Head of caudate nucleus (tissue), 42 donors: ENCODE measurements at regions not wholly inside any gene's neighbourhood (a gene's known extent, or its start where the extent isn't known, plus 50 kb on each side); places are given as distances from the start of the nearest gene placed in this dataset.
"Not testable (repeated sequence)": the region's sequence is repeated elsewhere in the genome, so short reads cannot be mapped to it uniquely, and the experiment has no call there.

Experiments used
- DNase-seq, 42 donors: peaks; one replicate each; pipeline versions ENCODE4 v3.0.0 to v3.0.0-alpha.2; 2020 to 2021; ENCODE audit warnings: mixed read lengths in 7 of 42
- intact Hi-C: fragments of 100-400 bp; cut with DNase I; formaldehyde crosslinking; loops from one replicate; pipeline ENCODE4 v1.15.0; 2022

DNA sequence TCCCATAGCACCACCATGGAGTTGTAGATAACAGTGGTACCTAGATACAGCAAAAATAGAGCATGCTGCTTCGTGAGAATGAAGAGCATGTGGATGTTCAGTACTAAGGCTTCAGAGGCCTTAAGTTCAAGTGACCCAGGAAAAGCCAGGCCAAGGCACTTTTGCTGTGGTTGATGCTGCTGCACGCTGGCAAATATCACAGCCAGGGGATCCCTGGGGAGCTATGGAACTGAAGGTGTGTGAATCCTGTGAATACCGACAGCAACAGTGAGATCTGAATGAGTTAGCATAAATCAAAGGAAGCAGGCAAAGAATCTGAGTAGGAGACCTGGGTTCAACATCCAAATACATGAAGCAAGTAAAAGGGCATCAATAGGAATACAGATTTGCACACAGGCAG, 158.6 kb upstream of the THUMPD2 start:
- peak in 3 of 42 donors; percentile 10 to 16 (median 11) for DNase-seq
- intact Hi-C loops = no loop called here

- intact Hi-C loops = no loop called here
- DNase-seq = no peak
These were observed 155.8 kb upstream of the THUMPD2 start for GRCh38 chr2:39934851-39935250.

GRCh38 chr2:39933196-39933595, 154.1 kb upstream of the THUMPD2 start:
- no peak for DNase-seq
- intact Hi-C loops = no loop called here

GRCh38 chr2:39932198-39932597, 153.1 kb upstream of the THUMPD2 start:
- no peak for DNase-seq
- intact Hi-C loops = no loop called here

- intact Hi-C loops = no loop called here
- no peak for DNase-seq
These were observed 151.3 kb upstream of the THUMPD2 start for GRCh38 chr2:39930175-39930917.

GRCh38 chr2:39929531-39929930, 150.5 kb upstream of the THUMPD2 start:
- DNase-seq = no peak
- intact Hi-C loops = no loop called here

DNA sequence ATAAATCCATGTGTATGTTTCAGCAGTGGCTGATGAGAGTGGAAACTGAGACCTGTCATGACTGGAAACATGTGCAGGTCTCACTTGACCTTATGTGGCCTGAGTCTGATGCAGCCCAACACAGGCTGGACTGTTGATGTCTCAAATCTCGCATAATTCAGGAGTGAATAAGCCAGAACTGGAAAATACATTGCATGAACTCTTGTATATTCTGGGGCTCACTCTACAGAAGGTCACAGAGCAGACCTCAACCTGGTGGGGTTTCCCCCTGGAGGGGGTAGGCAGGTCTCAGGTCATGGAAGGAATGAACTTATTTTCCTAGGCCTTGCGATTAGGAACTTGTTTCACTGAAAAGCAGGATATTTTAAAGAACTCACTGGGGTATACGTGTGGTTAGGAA, 146.3 kb upstream of the THUMPD2 start:
- no peak for DNase-seq
- intact Hi-C loops = no loop called here

- DNase-seq = no peak
- intact Hi-C loops = no loop called here
These were observed 144.4 kb upstream of the THUMPD2 start for GRCh38 chr2:39923455-39923854.

- intact Hi-C loops = no loop called here
- no peak for DNase-seq
These were observed 143.8 kb upstream of the THUMPD2 start for GRCh38 chr2:39922679-39923405.

DNA sequence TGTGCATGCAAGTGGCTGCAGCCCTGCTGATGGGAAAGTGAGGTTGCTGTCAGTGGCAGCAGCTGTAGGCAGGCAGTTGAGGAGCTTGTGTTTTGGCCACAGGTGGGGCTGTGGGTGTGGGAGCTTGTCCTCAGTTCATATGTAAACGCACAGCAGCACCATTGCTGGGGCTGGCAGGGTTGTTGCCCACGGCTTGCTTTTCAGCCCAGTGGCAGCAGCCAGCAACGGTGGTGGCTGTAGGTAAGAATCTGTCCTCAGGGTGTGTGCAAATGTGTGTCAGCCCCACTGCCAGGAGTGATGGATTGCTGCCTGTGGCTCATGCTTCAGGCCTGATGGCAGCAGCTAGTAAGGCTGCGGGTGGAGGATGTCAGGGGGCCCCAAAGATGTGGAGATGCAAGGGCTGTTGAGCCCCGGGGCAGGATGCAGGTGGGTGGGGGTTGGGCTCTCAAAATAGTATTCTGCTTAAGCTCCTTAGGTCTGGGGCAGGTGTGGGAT, 141.3 kb upstream of the THUMPD2 start:
- intact Hi-C loops = no loop called here
- DNase-seq = no peak

DNA sequence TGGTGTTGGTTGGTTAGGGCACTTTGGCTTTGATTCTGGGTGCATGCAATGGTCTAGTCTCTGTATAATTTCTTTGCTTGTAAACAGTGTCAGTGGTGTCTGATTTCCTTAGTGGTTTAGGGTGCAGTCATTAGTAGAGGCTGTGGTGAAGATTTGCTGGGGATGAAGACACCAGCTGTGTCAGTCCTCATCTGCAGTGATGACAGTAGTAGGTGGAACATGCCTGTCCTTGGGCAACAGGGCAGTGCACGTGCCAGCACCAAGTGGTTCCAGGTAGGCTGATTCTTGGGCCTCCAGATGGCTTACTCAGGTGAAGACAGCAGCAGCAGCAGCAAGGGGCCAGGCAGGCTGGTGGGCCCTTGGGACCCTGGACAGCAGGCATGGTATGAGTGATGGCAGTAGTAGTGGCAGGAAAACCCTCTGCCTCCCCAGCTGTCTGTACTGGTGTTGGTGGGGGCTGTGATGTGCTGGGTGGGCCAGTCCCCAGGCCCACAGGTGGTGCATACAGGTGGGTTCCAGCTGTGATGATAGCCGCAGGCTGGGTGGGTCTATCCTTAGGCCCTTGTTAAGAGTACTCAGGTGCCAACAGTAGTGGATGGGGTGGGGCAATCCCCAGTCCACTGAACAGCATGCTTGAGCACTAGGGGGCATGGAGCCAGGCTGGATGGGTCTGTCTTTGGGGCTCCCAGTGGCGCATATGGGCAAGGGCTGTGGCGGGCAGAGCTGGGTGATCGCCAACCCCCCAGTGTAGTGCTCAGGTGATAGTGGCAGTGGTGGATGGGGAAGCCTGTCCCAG, 140.7 kb upstream of the THUMPD2 start:
- intact Hi-C loops = loop anchor here (10.0 kb wide), 1 partner anchor 1855 kb away; no protein-coding TSS in a partner anchor
- DNase-seq = no peak

DNA sequence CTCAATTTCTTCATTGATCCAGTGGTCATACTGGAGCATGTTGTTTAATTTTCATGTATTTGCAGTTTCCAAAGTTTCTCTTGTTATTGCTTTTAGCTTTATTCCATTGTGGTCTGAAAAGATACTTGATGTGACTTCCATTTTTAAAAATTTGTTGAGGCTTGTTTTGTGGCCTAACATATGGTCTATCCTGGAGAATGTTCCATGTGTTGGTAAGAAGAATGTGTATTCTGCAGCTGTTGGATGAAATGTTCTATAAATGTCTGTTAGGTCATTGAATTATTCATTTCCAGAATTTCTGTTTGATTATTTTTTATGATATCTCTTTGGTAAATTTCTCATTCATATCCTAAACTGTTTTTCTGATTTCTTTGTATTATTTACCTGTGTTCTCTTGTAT, 139.8 kb upstream of the THUMPD2 start:
- intact Hi-C loops = loop anchor here (10.0 kb wide), 1 partner anchor 1856 kb away; no protein-coding TSS in a partner anchor

GRCh38 chr2:39917371-39917770, 138.3 kb upstream of the THUMPD2 start:
- intact Hi-C loops = loop anchor here (10.0 kb wide), 1 partner anchor 1857 kb away; no protein-coding TSS in a partner anchor
- not testable (repeated sequence) for DNase-seq

More for the DNA sequence above, 139.8 kb upstream of the THUMPD2 start:
- no peak for DNase-seq

DNA sequence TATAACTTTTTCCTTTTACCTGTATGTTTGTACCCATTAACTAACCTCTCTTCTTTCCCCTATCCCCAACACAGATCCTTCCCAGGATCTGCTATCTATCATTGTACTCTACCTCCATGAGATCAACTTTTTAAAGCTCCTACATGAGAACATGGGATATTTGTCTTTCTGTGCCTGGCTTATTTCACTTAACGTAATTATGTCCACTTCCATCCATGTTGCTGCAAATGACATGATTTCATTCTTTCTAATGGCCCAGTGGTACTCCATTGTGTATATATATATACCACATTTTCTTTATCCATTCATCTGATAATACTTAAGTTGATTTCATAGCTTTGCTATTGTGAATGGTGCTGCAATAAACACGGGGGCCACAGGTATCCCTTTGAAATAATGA, 135.9 kb upstream of the THUMPD2 start:
- DNase-seq = no peak
- intact Hi-C loops = loop anchor here (10.0 kb wide), 1 partner anchor 1860 kb away; no protein-coding TSS in a partner anchor

DNA sequence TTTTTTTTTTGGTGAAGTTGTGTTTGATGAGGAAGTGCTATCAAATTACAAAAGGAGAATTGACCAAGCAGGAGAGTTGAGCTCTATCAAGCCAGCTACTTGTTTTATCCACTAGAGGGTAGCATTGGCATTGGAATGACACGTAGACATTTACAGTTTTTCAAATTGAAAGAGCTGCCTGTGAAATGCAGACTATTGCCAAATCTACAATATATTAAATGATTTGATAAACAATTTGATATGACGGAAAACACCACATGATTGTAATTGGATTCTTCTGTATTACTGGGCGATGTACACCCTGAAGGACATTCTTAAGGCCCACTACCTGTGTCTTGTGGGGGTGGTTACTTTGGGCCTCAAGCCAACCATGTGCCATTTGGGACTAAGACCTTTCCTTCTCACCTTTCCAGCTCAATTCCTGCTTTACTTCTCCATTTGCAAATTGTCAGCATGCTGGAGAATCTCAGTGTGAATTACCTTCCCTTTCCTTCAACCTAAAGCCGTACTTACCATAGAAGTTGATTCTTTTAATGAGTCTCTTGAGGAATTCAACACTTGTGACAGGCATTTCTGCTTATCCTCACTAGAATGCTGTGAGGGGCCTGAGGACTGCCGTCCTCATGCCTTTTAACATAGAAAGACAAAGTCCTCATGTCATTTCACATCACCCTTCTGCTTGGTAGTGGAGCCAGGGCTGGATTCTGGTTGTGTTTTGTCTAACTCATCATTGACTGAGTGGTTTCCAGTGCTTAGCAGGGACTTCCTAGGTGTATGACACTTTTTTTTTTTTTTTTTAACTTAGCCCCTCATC, 134.8 kb upstream of the THUMPD2 start:
- DNase-seq = peak in 8 of 42 donors; percentile 9 to 71 (median 27)

DNA sequence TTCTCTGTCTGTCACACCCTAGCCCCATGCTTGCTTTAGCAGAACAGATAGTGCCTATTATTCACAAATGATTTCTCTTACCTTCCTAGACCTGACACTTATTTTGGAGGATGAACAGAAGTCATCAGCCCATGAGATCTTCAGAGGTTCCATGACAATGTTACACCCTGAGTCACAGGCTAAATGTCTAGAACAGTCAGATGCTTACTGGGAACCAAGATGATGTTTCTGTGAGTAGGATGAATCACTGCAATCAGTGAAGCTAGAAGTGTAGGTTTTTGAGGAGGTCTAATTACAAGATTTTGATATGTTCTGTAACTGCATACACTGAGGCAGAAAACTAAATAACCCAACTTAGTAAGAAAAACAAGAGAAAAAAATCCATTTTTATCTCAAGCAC, 123.0 kb upstream of the THUMPD2 start:
- DNase-seq = peak in 9 of 42 donors; percentile 3 to 49 (median 28)
- intact Hi-C loops = no loop called here

More for the DNA sequence above, 134.8 kb upstream of the THUMPD2 start:
- intact Hi-C loops = loop anchor here (10.0 kb wide), 1 partner anchor 1861 kb away; no protein-coding TSS in a partner anchor

GRCh38 chr2:39898934-39899333, 119.9 kb upstream of the THUMPD2 start:
- no peak for DNase-seq

GRCh38 chr2:39897273-39897672, 118.2 kb upstream of the THUMPD2 start:
- DNase-seq = no peak
- intact Hi-C loops = no loop called here

More at GRCh38 chr2:39898934-39899333, 119.9 kb upstream of the THUMPD2 start:
- intact Hi-C loops = no loop called here
